HepG2 (cell line): ENCODE measurements at regions not wholly inside any gene's neighbourhood (a gene's known extent, or its start where the extent isn't known, plus 50 kb on each side); places are given as distances from the start of the nearest gene placed in this dataset.

Experiments
- ATAC-seq: fragments of 200-7000 bp; cut with Tn5 transposase; 3 replicates; pipeline ENCODE4 v1.9.1; 2020; ENCODE audit warnings: mild to moderate bottlenecking, moderate library complexity
- BruUV-seq: library from RNA; stranded (reverse); fragments of 400-500 nt; replicated peaks from 2 replicates; lab custom pipeline; 2021; lab: Mats Ljungman, UMichigan
- CTCF ChIA-PET: fragments of 300-600 bp; formaldehyde crosslinking; extraction: SDS; loops from one replicate; lab custom pipeline; 2021; ENCODE audit warnings: low total read pairs, inconsistent platforms, low intra/inter-chr PET ratio; lab: Yijun Ruan, JAX
- POLR2A ChIA-PET: fragments of 350-600 bp; sonication (Branson Sonifier 250); formaldehyde crosslinking; loops from one replicate; lab custom pipeline; 2020; ENCODE audit warnings: antibody characterized with exemption, inconsistent platforms; lab: Yijun Ruan, JAX
- DNase-seq: peaks from one replicate; pipeline ENCODE4 v3.0.0-alpha.2; 2015; ENCODE audit warnings: low spot score
- FAIRE-seq: peaks from 3 replicates; lab custom pipeline; 2011; peaks lifted over from hg19 to GRCh38; lab: Jason Lieb, UNC
- H2AFZ ChIP-seq: one replicate; pipeline ENCODE4 v1.6.1; 2011; ENCODE audit warnings: low read length, inconsistent platforms
- H3K27ac ChIP-seq: fragments of 300-600 bp; 3 replicates; pipeline ENCODE4 v1.8.0; 2011; ENCODE audit warnings: mixed run types, mild to moderate bottlenecking, mixed read lengths, low read length, inconsistent platforms; ENCODE audit not compliant: insufficient read depth; ENCODE audit errors: extremely low read length
- H3K27me3 ChIP-seq, 2 experiments: fragments of 200-600 bp in 1 of 2; 2 replicates in 1 of 2; 3 replicates in 1 of 2; pipeline versions ENCODE4 v1.6.0 to v1.8.0; 2011; ENCODE audit warnings: low read length in 2 of 2, mild to moderate bottlenecking in 2 of 2, moderate library complexity in 2 of 2, inconsistent platforms in 1 of 2; ENCODE audit not compliant: insufficient read depth in 2 of 2, control insufficient read depth in 1 of 2
- H3K36me3 ChIP-seq, 2 experiments: fragments of 200-600 bp in 1 of 2; replicated peaks in 1 of 2; 2 replicates in 1 of 2; 3 replicates in 1 of 2; pipeline versions ENCODE4 v1.5.1 to v1.8.0; 2011; ENCODE audit warnings: low read length in 2 of 2, inconsistent platforms in 1 of 2; ENCODE audit not compliant: insufficient read depth in 2 of 2, control insufficient read depth in 1 of 2
- H3K4me1 ChIP-seq: 2 replicates; pipeline ENCODE4 v1.5.1; 2012; ENCODE audit warnings: low read length, inconsistent platforms; ENCODE audit not compliant: insufficient read depth
- H3K4me2 ChIP-seq: 2 replicates; pipeline ENCODE4 v1.6.0; 2011; ENCODE audit warnings: low read depth, low read length, inconsistent platforms
- H3K4me3 ChIP-seq, 3 experiments: fragments of 200-600 bp in 1 of 3; sonication (generic), shearing (Covaris generic) in 1 of 3; replicated peaks in 1 of 3; 2 replicates each; pipeline ENCODE4 v1.5.1; 2011 to 2016; ENCODE audit warnings: low read length in 3 of 3, inconsistent platforms in 2 of 3, low read depth in 2 of 3, mild to moderate bottlenecking in 2 of 3, control low read depth in 1 of 3, mixed read lengths in 1 of 3; ENCODE audit not compliant: insufficient read depth in 1 of 3
- H3K79me2 ChIP-seq: one replicate; pipeline ENCODE4 v1.6.1; 2011; ENCODE audit warnings: low read length, inconsistent platforms; ENCODE audit not compliant: insufficient read depth
- H3K9ac ChIP-seq: 2 replicates; pipeline ENCODE4 v1.6.0; 2011; ENCODE audit warnings: mild to moderate bottlenecking, low read depth, low read length, inconsistent platforms; ENCODE audit not compliant: insufficient read depth
- H3K9me3 ChIP-seq: 2 replicates; pipeline ENCODE4 v1.5.1; 2012; ENCODE audit warnings: mild to moderate bottlenecking, low read length
- H4K20me1 ChIP-seq: 2 replicates; pipeline ENCODE4 v1.6.0; 2011; ENCODE audit warnings: inconsistent platforms, mild to moderate bottlenecking, low read length, moderate library complexity; ENCODE audit not compliant: insufficient read depth
- FOXP4 ChIP-seq: sonication (generic); formaldehyde crosslinking; IDR thresholded peaks from 2 replicates; pipeline ENCODE4 v1.4.0; 2020; ENCODE audit warnings: missing genetic modification reagents
- HNF4A ChIP-seq: sonication (generic); formaldehyde crosslinking; IDR thresholded peaks from 2 replicates; pipeline ENCODE4 v1.4.0; 2020; ENCODE audit warnings: missing genetic modification reagents
- HNRNPK ChIP-seq: fragments of 200-400 bp; formaldehyde crosslinking; IDR thresholded peaks from 2 replicates; pipeline ENCODE4 v1.6.1; 2018; ENCODE audit warnings: low read length, low read depth, moderate library complexity, mild to moderate bottlenecking; ENCODE audit not compliant: poor library complexity, severe bottlenecking
- IRX3 ChIP-seq: sonication (generic); formaldehyde crosslinking; IDR thresholded peaks from 2 replicates; pipeline ENCODE4 v1.8.1; 2023; ENCODE audit warnings: mild to moderate bottlenecking, low read depth, missing genetic modification reagents, borderline replicate concordance
- MEIS2 ChIP-seq: sonication (generic); formaldehyde crosslinking; IDR thresholded peaks from 2 replicates; pipeline ENCODE4 v1.9.0; 2021; ENCODE audit warnings: mild to moderate bottlenecking, missing genetic modification reagents
- ZNF124 ChIP-seq: sonication (generic); formaldehyde crosslinking; IDR thresholded peaks from 2 replicates; pipeline ENCODE4 v1.4.0; 2020; ENCODE audit warnings: missing genetic modification reagents
- ZNF138 ChIP-seq: sonication (generic); formaldehyde crosslinking; IDR thresholded peaks from 2 replicates; pipeline ENCODE4 v1.5.0; 2020; ENCODE audit warnings: mild to moderate bottlenecking, low read depth, missing genetic modification reagents
- ZNF264 ChIP-seq: sonication (generic); formaldehyde crosslinking; IDR thresholded peaks from 2 replicates; pipeline ENCODE4 v1.4.0; 2020; ENCODE audit warnings: missing genetic modification reagents
- ZNF383 ChIP-seq: sonication (generic); formaldehyde crosslinking; IDR thresholded peaks from 2 replicates; pipeline ENCODE4 v1.4.0; 2020; ENCODE audit warnings: missing genetic modification reagents, mild to moderate bottlenecking, borderline replicate concordance
- ZNF513 ChIP-seq: sonication (generic); formaldehyde crosslinking; conservative IDR thresholded peaks from 2 replicates; pipeline ENCODE4 v1.5.0; 2020; ENCODE audit warnings: missing genetic modification reagents
- WGBS: methylation state at CpG from one replicate; pipeline ENCODE4 v1.1.6; 2017; ENCODE audit warnings: low lambda C conversion rate; 5-methylcytosine and 5-hydroxymethylcytosine counted together
- in situ Hi-C: cut with HindIII; loops from 2 replicates; pipeline ENCODE4 v1.10.0; 2017; ENCODE audit warnings: low pct_unique_long_range_greater_than_20kb; ENCODE audit not compliant: extremely low pct_ligation_motif_present
- intact Hi-C: fragments of 100-400 bp; cut with micrococcal nuclease; formaldehyde crosslinking; loops from one replicate; pipeline ENCODE4 v1.10.0; 2022; ENCODE audit not compliant: unreplicated experiment
- TF ChIP-seq, protein P1 (sequence below): sonication (generic); formaldehyde crosslinking; IDR thresholded peaks from 2 replicates; pipeline ENCODE4 v1.8.0; 2022; ENCODE audit warnings: missing genetic modification reagents, mild to moderate bottlenecking, borderline replicate concordance

GRCh38 chr2:150145299-150145692 lies 342.2 kb downstream of the RND3 start:
- in situ Hi-C loops (no loop called here), intact Hi-C loops (no loop called here)
- peaks cover 71% of the 10 kb centered on the region for H3K9me3 ChIP-seq
- H3K4me3 ChIP-seq: no peak overlapping the region
- ATAC-seq (no peak), FAIRE-seq (no peak)
- POLR2A ChIA-PET: no interaction called here
- no peak overlapping the region for H2AFZ ChIP-seq
- H3K27ac ChIP-seq: no peak overlapping the region
- WGBS: 1% methylated on average over 4 of the region's 4 CpGs
- H3K4me2 ChIP-seq: no peak overlapping the region
- no peak overlapping the region for H3K9ac ChIP-seq
- BruUV-seq: no TSS peak
- H4K20me1 ChIP-seq: no peaks in the 10 kb centered on the region
- TF ChIP-seq ZNF264 (CRISPR knock-in tag) (no peak), HNF4A (CRISPR knock-in tag) (no peak), IRX3 (CRISPR knock-in tag) (no peak), ZNF513 (CRISPR knock-in tag) (no peak), ZNF138 (CRISPR knock-in tag) (no peak), MEIS2 (no peak), ZNF124 (CRISPR knock-in tag) (no peak), HNRNPK (no peak), FOXP4 (CRISPR knock-in tag) (no peak), ZNF383 (no peak)
- TF ChIP-seq, protein P1, sequence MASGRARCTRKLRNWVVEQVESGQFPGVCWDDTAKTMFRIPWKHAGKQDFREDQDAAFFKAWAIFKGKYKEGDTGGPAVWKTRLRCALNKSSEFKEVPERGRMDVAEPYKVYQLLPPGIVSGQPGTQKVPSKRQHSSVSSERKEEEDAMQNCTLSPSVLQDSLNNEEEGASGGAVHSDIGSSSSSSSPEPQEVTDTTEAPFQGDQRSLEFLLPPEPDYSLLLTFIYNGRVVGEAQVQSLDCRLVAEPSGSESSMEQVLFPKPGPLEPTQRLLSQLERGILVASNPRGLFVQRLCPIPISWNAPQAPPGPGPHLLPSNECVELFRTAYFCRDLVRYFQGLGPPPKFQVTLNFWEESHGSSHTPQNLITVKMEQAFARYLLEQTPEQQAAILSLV (CRISPR knock-in tag): no peak
- TF ChIP-seq, all 625 proteins: peak for 0
- no peak for DNase-seq
- H3K27me3 ChIP-seq: no peaks in the 10 kb centered on the region
- CTCF ChIA-PET: no interaction called here
- no peaks in the 10 kb centered on the region for H3K36me3 ChIP-seq
- no peaks in the 10 kb centered on the region for H3K4me1 ChIP-seq
- no peaks in the 10 kb centered on the region for H3K79me2 ChIP-seq
